Testis (tissue), 2 donors: ENCODE measurements at regions not wholly inside any gene's neighbourhood (a gene's known extent, or its start where the extent isn't known, plus 50 kb on each side); places are given as distances from the start of the nearest gene placed in this dataset.

Source experiments
- POLR2A ChIP-seq: fragments of 450-650 bp; IDR thresholded peaks from one replicate; pipeline ENCODE4 v1.6.1; 2017; ENCODE audit warnings: antibody characterized with exemption, mild to moderate bottlenecking, moderate library complexity
- TF ChIP-seq, protein P1 (sequence below), 3 experiments: fragments of 450-650 bp in 2 of 3; fragments of 200-600 bp in 1 of 3; sonication (generic) in 1 of 3; IDR thresholded peaks; one replicate each; pipeline ENCODE4 v1.5.1; 2016 to 2019; ENCODE audit warnings: antibody characterized with exemption in 3 of 3, mild to moderate bottlenecking in 2 of 3, moderate library complexity in 1 of 3

DNA sequence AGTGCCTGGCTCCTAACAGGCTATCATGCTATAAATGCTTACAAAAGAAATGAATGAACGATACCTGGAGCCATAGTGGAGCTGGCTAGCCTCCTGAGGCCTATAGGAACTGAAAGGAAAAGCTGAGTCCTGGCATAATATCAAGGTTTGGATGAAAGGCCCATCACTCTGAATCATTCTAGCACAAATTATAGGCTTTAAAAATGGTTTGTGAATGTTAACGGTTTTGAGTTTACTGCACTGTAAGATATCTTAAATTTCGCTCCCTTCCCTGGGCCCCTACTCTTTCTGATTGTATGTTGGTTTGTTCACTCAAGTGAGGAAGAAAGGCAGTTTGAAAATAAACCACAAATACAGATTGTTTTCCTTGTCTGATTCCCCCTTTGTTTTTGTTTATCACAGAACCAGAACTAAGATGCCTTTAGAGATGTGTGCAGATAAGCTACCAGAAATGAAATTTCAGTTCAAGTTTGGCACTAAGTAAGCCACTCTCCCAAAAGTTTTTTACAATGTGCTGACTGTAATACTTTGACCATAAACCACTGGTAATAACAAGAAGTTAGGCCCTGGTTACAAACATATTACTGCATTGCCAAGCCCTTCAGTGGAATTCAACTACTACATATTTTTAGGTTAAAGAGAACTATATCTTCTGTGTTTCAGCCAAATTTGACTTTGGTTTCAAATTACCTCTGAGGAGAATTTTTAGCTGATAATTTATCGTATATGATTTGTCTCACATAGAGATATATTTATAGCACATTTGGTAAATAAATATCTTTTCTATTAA lies 89.5 kb downstream of the ALX1 start:
- TF ChIP-seq, protein P1, sequence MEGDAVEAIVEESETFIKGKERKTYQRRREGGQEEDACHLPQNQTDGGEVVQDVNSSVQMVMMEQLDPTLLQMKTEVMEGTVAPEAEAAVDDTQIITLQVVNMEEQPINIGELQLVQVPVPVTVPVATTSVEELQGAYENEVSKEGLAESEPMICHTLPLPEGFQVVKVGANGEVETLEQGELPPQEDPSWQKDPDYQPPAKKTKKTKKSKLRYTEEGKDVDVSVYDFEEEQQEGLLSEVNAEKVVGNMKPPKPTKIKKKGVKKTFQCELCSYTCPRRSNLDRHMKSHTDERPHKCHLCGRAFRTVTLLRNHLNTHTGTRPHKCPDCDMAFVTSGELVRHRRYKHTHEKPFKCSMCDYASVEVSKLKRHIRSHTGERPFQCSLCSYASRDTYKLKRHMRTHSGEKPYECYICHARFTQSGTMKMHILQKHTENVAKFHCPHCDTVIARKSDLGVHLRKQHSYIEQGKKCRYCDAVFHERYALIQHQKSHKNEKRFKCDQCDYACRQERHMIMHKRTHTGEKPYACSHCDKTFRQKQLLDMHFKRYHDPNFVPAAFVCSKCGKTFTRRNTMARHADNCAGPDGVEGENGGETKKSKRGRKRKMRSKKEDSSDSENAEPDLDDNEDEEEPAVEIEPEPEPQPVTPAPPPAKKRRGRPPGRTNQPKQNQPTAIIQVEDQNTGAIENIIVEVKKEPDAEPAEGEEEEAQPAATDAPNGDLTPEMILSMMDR (IDR thresholded peaks at IDR 0.05), result no peak
- no peak for TF ChIP-seq POLR2A
